ENCODE measurements at regions not wholly inside any gene's neighbourhood (a gene's known extent, or its start where the extent isn't known, plus 50 kb on each side); places are given as distances from the start of the nearest gene placed in this dataset.

DNA sequence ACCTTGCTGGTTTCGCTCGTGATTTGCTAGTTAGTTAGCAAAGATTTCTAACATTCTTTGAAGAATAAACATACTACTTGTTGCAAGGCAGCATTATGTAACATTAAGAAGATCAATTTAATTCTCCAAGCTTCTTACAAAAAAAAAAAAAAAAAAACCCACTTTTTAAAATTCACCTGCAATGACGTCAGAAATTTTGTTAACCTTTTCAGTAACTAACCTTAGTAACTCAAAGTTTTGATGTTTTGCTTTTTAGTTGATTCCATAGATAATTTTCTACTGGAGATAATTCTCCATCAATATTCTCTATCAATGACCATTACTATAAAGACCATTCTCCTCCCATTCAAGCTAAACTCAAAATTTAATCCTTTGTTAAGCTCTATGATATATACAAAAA, 491.8 kb upstream of the TBL1XR1 start:
- TF ChIP-seq, protein P1, sequence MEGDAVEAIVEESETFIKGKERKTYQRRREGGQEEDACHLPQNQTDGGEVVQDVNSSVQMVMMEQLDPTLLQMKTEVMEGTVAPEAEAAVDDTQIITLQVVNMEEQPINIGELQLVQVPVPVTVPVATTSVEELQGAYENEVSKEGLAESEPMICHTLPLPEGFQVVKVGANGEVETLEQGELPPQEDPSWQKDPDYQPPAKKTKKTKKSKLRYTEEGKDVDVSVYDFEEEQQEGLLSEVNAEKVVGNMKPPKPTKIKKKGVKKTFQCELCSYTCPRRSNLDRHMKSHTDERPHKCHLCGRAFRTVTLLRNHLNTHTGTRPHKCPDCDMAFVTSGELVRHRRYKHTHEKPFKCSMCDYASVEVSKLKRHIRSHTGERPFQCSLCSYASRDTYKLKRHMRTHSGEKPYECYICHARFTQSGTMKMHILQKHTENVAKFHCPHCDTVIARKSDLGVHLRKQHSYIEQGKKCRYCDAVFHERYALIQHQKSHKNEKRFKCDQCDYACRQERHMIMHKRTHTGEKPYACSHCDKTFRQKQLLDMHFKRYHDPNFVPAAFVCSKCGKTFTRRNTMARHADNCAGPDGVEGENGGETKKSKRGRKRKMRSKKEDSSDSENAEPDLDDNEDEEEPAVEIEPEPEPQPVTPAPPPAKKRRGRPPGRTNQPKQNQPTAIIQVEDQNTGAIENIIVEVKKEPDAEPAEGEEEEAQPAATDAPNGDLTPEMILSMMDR (IDR thresholded peaks at IDR 0.05; ENCODE audit: control insufficient read depth, insufficient read depth, low read depth, low read length, missing control alignments): no peak

DNA sequence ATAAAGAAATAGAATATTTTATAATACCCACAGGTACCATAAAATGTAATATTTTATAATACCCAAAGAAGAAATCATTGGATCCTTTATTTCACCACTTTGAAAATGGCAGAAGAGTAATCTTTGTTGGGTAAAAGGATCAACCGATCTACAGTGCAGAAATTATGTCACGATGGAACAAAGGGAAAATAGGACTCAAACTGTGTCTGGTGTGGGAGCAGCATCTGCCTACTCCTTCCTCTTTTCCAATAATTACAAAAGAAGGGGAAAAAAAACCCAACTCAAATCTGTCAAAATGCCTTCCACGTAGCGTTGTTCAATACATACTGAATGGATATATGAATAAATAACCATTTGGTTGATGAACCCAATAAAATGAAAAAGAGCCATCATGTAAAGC, 492.6 kb upstream of the TBL1XR1 start:
- DNase-seq (ENCODE audit: low read depth): no peak
- H3K4me3 ChIP-seq (ENCODE audit: control insufficient read depth, low read depth, low read length): no peak overlapping the region
- TF ChIP-seq, protein P1 (IDR thresholded peaks at IDR 0.05; ENCODE audit: control insufficient read depth, insufficient read depth, low read depth, low read length, missing control alignments): no peak

More for the DNA sequence above, 491.8 kb upstream of the TBL1XR1 start:
- DNase-seq (ENCODE audit: low read depth): no peak
- H3K4me3 ChIP-seq (ENCODE audit: control insufficient read depth, low read depth, low read length): no peak overlapping the region

DNA sequence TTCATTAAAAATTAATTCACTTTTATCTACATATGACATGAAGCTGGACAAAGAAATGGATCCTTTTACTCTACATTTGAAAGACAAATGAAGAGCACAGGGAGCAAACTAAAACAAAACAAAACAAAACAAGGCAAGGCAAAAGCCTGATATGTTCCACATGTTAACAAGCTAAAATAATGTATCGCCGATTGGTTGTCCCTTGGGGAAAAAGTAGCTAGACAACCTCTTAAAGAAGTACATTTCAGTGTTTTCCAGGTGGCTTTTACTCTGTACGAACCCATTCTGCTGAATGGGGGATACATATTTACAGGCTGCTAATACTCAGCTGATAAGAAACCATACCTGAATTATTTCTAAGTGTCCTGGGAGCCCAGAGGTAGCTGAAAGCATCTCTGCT, 493.0 kb upstream of the TBL1XR1 start:
- TF ChIP-seq, protein P1 (IDR thresholded peaks at IDR 0.05; ENCODE audit: control insufficient read depth, insufficient read depth, low read depth, low read length, missing control alignments): no peak
- no peak for DNase-seq (ENCODE audit: low read depth)
- no peak overlapping the region for H3K4me3 ChIP-seq (ENCODE audit: control insufficient read depth, low read depth, low read length)

DNA sequence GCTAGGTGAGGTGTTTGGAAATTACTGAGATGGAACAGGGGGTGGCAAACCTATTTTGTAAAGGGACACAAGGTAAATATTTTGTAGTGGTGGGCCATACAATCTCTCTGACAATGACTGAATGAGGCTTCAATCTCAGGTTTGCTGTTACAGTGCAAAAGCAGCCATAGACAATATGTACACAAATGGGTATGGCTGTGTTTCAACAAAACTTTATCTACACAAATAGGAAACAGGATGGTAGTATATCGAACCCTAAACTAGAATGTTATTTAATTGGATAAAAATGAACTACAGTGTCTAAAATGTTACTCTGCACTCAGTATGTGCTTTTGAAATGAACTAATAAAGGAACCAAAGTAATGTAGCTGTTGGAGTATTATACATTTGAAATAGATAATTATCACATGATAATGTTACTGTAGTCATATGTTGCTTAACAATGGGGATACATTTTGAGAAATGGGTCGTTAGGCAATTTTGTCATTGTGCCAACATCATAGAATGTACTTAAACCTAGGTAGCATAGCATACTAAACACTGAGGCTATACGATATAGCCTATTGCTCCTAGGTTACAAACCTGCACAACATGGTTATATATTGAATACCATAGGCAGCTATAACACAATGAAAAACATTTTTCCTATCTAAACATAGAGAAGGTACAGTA, 495.2 kb upstream of the TBL1XR1 start:
- H3K4me3 ChIP-seq (ENCODE audit: control insufficient read depth, low read depth, low read length): no peak overlapping the region
- TF ChIP-seq, protein P1 (IDR thresholded peaks at IDR 0.05; ENCODE audit: control insufficient read depth, insufficient read depth, low read depth, low read length, missing control alignments): no peak
- no peak for DNase-seq (ENCODE audit: low read depth)

DNA sequence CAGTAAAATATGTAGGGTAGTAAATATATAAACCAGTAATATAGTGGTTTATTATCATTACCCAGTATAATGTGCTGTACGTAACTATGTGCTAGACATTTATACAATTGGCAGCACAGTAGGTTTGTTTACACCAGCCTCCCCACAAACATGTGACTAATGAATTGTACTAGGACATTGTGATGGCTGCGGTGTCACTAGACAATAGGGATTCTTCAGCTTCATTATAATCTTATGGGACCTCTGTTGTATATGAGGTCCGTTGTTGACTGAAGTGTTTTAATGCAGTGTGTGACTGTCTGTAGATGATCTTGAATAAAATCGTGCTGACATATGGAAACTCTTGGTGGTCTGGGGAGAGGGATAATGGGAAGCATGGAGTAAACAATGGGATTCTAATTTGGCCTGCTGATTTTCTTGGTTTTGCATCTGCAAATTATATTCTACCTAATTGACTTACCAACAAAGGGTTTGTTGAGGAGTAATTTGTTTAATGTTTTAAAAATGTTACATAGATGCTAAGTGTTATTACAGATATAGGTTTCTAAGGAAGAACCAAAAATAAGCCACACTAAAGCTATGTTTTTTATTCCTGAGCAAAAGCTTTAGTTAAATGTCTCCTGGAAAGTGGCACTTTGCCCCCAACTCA, 496.5 kb upstream of the TBL1XR1 start:
- TF ChIP-seq, protein P1 (IDR thresholded peaks at IDR 0.05; ENCODE audit: control insufficient read depth, insufficient read depth, low read depth, low read length, missing control alignments): no peak
- DNase-seq (ENCODE audit: low read depth): no peak
- H3K4me3 ChIP-seq (ENCODE audit: control insufficient read depth, low read depth, low read length): no peak overlapping the region

DNA sequence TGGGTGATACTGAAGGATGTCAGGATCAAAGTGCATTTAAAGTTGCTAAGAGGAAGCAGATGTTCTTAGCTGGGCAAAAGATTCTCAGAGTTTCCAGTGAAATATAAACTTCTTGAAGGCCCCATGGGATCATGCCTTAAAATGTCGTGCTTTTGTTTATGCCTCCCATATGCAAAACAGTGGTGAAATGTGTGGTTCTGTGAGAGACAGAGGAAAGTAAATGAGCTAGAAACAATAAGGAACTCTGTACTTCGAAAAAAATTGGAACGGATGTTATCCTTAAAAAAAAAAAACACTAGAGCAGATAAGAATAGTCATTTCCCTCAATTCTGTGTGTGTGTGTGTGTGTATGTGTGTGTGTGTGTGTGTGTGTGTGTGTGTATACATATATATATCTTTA, 497.0 kb upstream of the TBL1XR1 start:
- TF ChIP-seq, protein P1 (IDR thresholded peaks at IDR 0.05; ENCODE audit: control insufficient read depth, insufficient read depth, low read depth, low read length, missing control alignments): no peak
- H3K4me3 ChIP-seq (ENCODE audit: control insufficient read depth, low read depth, low read length): no peak overlapping the region
- peak; percentile 34 for DNase-seq (ENCODE audit: low read depth)
